H9 (cell line): ENCODE measurements at regions not wholly inside any gene's neighbourhood (a gene's known extent, or its start where the extent isn't known, plus 50 kb on each side); places are given as distances from the start of the nearest gene placed in this dataset.

Experiments
- DNase-seq: peaks from one replicate; pipeline ENCODE4 v3.0.0-alpha.2; 2017
- H2AFZ ChIP-seq: one replicate; pipeline ENCODE4 v1.6.1; 2013; ENCODE audit warnings: mild to moderate bottlenecking, low read length, control low read depth, moderate library complexity
- H2AK5ac ChIP-seq: 2 replicates; pipeline ENCODE4 v1.6.1; 2013; ENCODE audit warnings: low read length, control low read depth, mixed read lengths; ENCODE audit not compliant: insufficient read length
- H2BK120ac ChIP-seq: one replicate; pipeline ENCODE4 v1.6.1; 2013; ENCODE audit warnings: low read depth, mild to moderate bottlenecking, low read length, control low read depth, inconsistent platforms; ENCODE audit not compliant: poor library complexity, severe bottlenecking
- H2BK12ac ChIP-seq: 2 replicates; pipeline ENCODE4 v1.6.1; 2013; ENCODE audit warnings: low read length, control low read depth, mixed read lengths, low read depth; ENCODE audit not compliant: insufficient read length
- H2BK15ac ChIP-seq: 2 replicates; pipeline ENCODE4 v1.6.1; 2013; ENCODE audit warnings: low read depth, low read length, control low read depth
- H2BK20ac ChIP-seq: one replicate; pipeline ENCODE4 v1.6.1; 2013; ENCODE audit warnings: low read depth, mild to moderate bottlenecking, low read length, control low read depth, inconsistent platforms; ENCODE audit not compliant: poor library complexity, severe bottlenecking
- H2BK5ac ChIP-seq: 2 replicates; pipeline ENCODE4 v1.6.1; 2013; ENCODE audit warnings: low read length, control low read depth, mixed read lengths; ENCODE audit not compliant: insufficient read length
- H3K14ac ChIP-seq: 2 replicates; pipeline ENCODE4 v1.6.1; 2013; ENCODE audit warnings: low read length, control low read depth; ENCODE audit not compliant: insufficient read depth
- H3K18ac ChIP-seq: 2 replicates; pipeline ENCODE4 v1.6.1; 2013; ENCODE audit warnings: low read depth, mild to moderate bottlenecking, mixed read lengths, low read length, control low read depth; ENCODE audit not compliant: insufficient read length
- H3K23ac ChIP-seq: 2 replicates; pipeline ENCODE4 v1.6.1; 2013; ENCODE audit warnings: low read length, control low read depth, mixed read lengths, low read depth; ENCODE audit not compliant: insufficient read length
- H3K23me2 ChIP-seq: 2 replicates; pipeline ENCODE4 v1.6.1; 2013; ENCODE audit warnings: low read depth, mild to moderate bottlenecking, mixed read lengths, low read length, control low read depth; ENCODE audit not compliant: insufficient read length, poor library complexity, severe bottlenecking
- H3K27ac ChIP-seq: 2 replicates; pipeline ENCODE4 v1.5.1; 2013; ENCODE audit warnings: low read length, control low read depth, mixed read lengths, low read depth; ENCODE audit not compliant: insufficient read length
- H3K27me3 ChIP-seq: 2 replicates; pipeline ENCODE4 v1.6.1; 2013; ENCODE audit warnings: low read length, control low read depth, inconsistent platforms; ENCODE audit not compliant: insufficient read depth
- H3K4ac ChIP-seq: 2 replicates; pipeline ENCODE4 v1.6.1; 2013; ENCODE audit warnings: low read depth, mild to moderate bottlenecking, control low read depth, inconsistent platforms, low read length, moderate library complexity
- H3K4me1 ChIP-seq: 2 replicates; pipeline ENCODE4 v1.6.1; 2013; ENCODE audit warnings: low read length, control low read depth, inconsistent platforms; ENCODE audit not compliant: insufficient read depth
- H3K4me2 ChIP-seq: 2 replicates; pipeline ENCODE4 v1.6.1; 2013; ENCODE audit warnings: low read length, control low read depth, mixed read lengths; ENCODE audit not compliant: insufficient read length, insufficient read depth
- H3K56ac ChIP-seq: 2 replicates; pipeline ENCODE4 v1.6.1; 2013; ENCODE audit warnings: low read depth, mild to moderate bottlenecking, mixed read lengths, low read length, control low read depth; ENCODE audit not compliant: insufficient read length
- H3K79me1 ChIP-seq: 2 replicates; pipeline ENCODE4 v1.6.1; 2013; ENCODE audit warnings: low read depth, mild to moderate bottlenecking, moderate library complexity, low read length, control low read depth, inconsistent platforms; ENCODE audit not compliant: insufficient read depth, poor library complexity, severe bottlenecking
- H3K79me2 ChIP-seq: 2 replicates; pipeline ENCODE4 v1.6.1; 2013; ENCODE audit warnings: low read length, control low read depth, inconsistent platforms; ENCODE audit not compliant: insufficient read depth
- H3K9ac ChIP-seq: 2 replicates; pipeline ENCODE4 v1.6.1; 2013; ENCODE audit warnings: low read length, control low read depth, mixed read lengths; ENCODE audit not compliant: insufficient read length; ENCODE audit errors: extremely low read depth
- H3K9me3 ChIP-seq: one replicate; pipeline ENCODE4 v1.6.1; 2013; ENCODE audit warnings: low read depth, low read length, inconsistent platforms; ENCODE audit not compliant: control insufficient read depth
- H3T11ph ChIP-seq: one replicate; pipeline ENCODE4 v1.6.1; 2013; ENCODE audit warnings: mild to moderate bottlenecking, low read length, control low read depth, inconsistent platforms
- H4K20me1 ChIP-seq: one replicate; pipeline ENCODE4 v1.6.1; 2013; ENCODE audit not compliant: control insufficient read depth, insufficient read length, insufficient read depth
- H4K5ac ChIP-seq: 2 replicates; pipeline ENCODE4 v1.6.1; 2013; ENCODE audit warnings: low read depth, mild to moderate bottlenecking, mixed read lengths, low read length, control low read depth; ENCODE audit not compliant: insufficient read length
- H4K8ac ChIP-seq: replicated peaks from 2 replicates; pipeline ENCODE4 v1.6.1; 2013; ENCODE audit warnings: low read length, control low read depth, mixed read lengths, low read depth; ENCODE audit not compliant: insufficient read length
- H4K91ac ChIP-seq: 2 replicates; pipeline ENCODE4 v1.6.1; 2013; ENCODE audit warnings: low read depth, mild to moderate bottlenecking, moderate library complexity, mixed read lengths, low read length, control low read depth; ENCODE audit not compliant: insufficient read length
- H3K27ac Mint-ChIP-seq, 3 experiments: 2 replicates in 2 of 3; 3 replicates in 1 of 3; pipeline ENCODE4 v1.8.0; 2020 to 2021; ENCODE audit warnings: mixed read lengths in 3 of 3, mild to moderate bottlenecking in 1 of 3, moderate library complexity in 1 of 3
- H3K27me3 Mint-ChIP-seq: 2 replicates; pipeline ENCODE4 v1.8.0; 2021; ENCODE audit warnings: low read depth, mild to moderate bottlenecking, moderate library complexity, mixed read lengths
- H3K36me3 Mint-ChIP-seq, 3 experiments: 2 replicates in 2 of 3; 3 replicates in 1 of 3; pipeline ENCODE4 v1.8.0; 2020 to 2021; ENCODE audit warnings: low read depth in 3 of 3, mixed read lengths in 3 of 3; ENCODE audit not compliant: insufficient read depth in 1 of 3
- H3K4me1 Mint-ChIP-seq, 2 experiments: 2 replicates each; pipeline ENCODE4 v1.8.0; 2020; ENCODE audit warnings: mixed read lengths in 2 of 2
- H3K4me3 Mint-ChIP-seq, 2 experiments: 2 replicates in 1 of 2; 3 replicates in 1 of 2; pipeline ENCODE4 v1.8.0; 2020 to 2021; ENCODE audit warnings: mild to moderate bottlenecking in 2 of 2, mixed read lengths in 2 of 2, moderate library complexity in 1 of 2
- H3K9me3 Mint-ChIP-seq, 2 experiments: 2 replicates in 1 of 2; 3 replicates in 1 of 2; pipeline ENCODE4 v1.8.0; 2020; ENCODE audit warnings: mild to moderate bottlenecking in 2 of 2, mixed read lengths in 2 of 2, moderate library complexity in 1 of 2
- WGBS: extraction: QIAGEN DNeasy Blood & Tissue Kit; methylation state at CpG from one replicate; pipeline ENCODE4 v1.1.7; 2013; ENCODE audit warnings: missing lambda C conversion rate, low lambda C conversion rate, mixed read lengths; ENCODE audit not compliant: insufficient read length; ENCODE audit errors: extremely low coverage; 5-methylcytosine and 5-hydroxymethylcytosine counted together
- TF ChIP-seq, protein P1 (sequence below): fragments of 200-600 bp; sonication (generic); conservative IDR thresholded peaks from 3 replicates; pipeline ENCODE4 v1.8.0; 2021; ENCODE audit warnings: antibody characterized with exemption, mild to moderate bottlenecking

DNA sequence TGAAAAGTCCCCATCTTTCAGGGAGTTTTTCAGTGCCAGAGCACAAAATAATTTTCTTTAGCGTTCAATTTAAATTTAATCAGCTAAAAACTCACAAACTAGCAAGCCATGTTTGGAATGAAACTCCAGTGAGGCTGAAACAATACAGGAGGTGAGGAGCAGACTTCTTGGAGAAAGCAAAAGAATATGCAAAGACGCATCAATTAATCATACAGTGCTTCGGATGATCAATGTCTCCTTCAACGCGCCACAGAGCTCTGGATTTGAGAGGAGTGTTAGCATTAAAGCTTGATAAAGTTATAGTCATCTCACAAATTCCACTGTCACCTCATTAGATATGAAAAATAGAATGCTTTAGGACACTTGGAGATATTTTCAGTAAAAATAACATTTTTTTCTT is 248.0 kb downstream of the WDR11 start:
- no peak overlapping the region for H3K27ac ChIP-seq
- no peak overlapping the region for H2BK15ac ChIP-seq
- no peak overlapping the region for H2BK120ac ChIP-seq
- no peak overlapping the region for H3K4me3 Mint-ChIP-seq
- H3K27me3 ChIP-seq: no peaks in the 10 kb centered on the region
- no peak overlapping the region for H2AFZ ChIP-seq
- H3K18ac ChIP-seq: no peak overlapping the region
- no peaks in the 10 kb centered on the region for H3K79me2 ChIP-seq
- peaks cover 3 to 7% of the 10 kb centered on the region in 2 experiments for H3K4me1 Mint-ChIP-seq
- no peak overlapping the region for H3K27ac Mint-ChIP-seq
- 0 out of 5 replicates have a peak, but pooled peaks cover 0 to 2% of the 10 kb centered on the region in 2 experiments for H3K9me3 Mint-ChIP-seq
- no peaks in the 10 kb centered on the region for H3K23me2 ChIP-seq
- H3K4me2 ChIP-seq: no peak overlapping the region
- H2BK5ac ChIP-seq: no peak overlapping the region
- H2BK12ac ChIP-seq: no peak overlapping the region
- no peaks in the 10 kb centered on the region for H3K4me1 ChIP-seq
- H3K27me3 Mint-ChIP-seq: peaks cover 8% of the 10 kb centered on the region
- WGBS: no CpG with 5 or more reads among the region's 5 CpGs
- no peak for DNase-seq
- H2AK5ac ChIP-seq: no peak overlapping the region
- no peak overlapping the region for H3K56ac ChIP-seq
- no peaks in the 10 kb centered on the region for H3K36me3 Mint-ChIP-seq
- H3K23ac ChIP-seq: no peak overlapping the region
- no peak overlapping the region for H3T11ph ChIP-seq
- no peak overlapping the region for H4K5ac ChIP-seq
- H3K9me3 ChIP-seq: no peaks in the 10 kb centered on the region
- TF ChIP-seq, protein P1, sequence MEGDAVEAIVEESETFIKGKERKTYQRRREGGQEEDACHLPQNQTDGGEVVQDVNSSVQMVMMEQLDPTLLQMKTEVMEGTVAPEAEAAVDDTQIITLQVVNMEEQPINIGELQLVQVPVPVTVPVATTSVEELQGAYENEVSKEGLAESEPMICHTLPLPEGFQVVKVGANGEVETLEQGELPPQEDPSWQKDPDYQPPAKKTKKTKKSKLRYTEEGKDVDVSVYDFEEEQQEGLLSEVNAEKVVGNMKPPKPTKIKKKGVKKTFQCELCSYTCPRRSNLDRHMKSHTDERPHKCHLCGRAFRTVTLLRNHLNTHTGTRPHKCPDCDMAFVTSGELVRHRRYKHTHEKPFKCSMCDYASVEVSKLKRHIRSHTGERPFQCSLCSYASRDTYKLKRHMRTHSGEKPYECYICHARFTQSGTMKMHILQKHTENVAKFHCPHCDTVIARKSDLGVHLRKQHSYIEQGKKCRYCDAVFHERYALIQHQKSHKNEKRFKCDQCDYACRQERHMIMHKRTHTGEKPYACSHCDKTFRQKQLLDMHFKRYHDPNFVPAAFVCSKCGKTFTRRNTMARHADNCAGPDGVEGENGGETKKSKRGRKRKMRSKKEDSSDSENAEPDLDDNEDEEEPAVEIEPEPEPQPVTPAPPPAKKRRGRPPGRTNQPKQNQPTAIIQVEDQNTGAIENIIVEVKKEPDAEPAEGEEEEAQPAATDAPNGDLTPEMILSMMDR: no peak
- no peak overlapping the region for H4K91ac ChIP-seq
- no peak overlapping the region for H3K9ac ChIP-seq
- no peaks in the 10 kb centered on the region for H4K20me1 ChIP-seq
- no peak overlapping the region for H3K4ac ChIP-seq
- H3K79me1 ChIP-seq: no peaks in the 10 kb centered on the region
- no peak overlapping the region for H4K8ac ChIP-seq
- no peak overlapping the region for H3K14ac ChIP-seq
- no peak overlapping the region for H2BK20ac ChIP-seq
